GM13977 (cell line): ENCODE measurements at regions not wholly inside any gene's neighbourhood (a gene's known extent, or its start where the extent isn't known, plus 50 kb on each side); places are given as distances from the start of the nearest gene placed in this dataset.

Experiments
- DNase-seq: peaks from one replicate; pipeline ENCODE4 v3.0.0; 2012; ENCODE audit warnings: low spot score
- CTCF ChIP-seq: IDR thresholded peaks from 2 replicates; pipeline ENCODE4 v1.5.1; 2012; ENCODE audit warnings: mild to moderate bottlenecking, control low read depth; ENCODE audit not compliant: insufficient read depth; ENCODE audit errors: extremely low read depth, missing control alignments
- in situ Hi-C: fragments of 300-500 bp; cut with MboI; formaldehyde crosslinking; loops from one replicate; pipeline ENCODE4 v1.12.0; 2022; ENCODE audit warnings: low sequenced_read_pairs, low pct_unique_long_range_greater_than_20kb, mixed read lengths, inconsistent platforms; ENCODE audit not compliant: unreplicated experiment

GRCh38 chr12:89067421-89068187 lies 284.7 kb downstream of the DUSP6 start:
- in situ Hi-C loops = no loop called here
- TF ChIP-seq CTCF = no peak
- DNase-seq = no peak

DNA sequence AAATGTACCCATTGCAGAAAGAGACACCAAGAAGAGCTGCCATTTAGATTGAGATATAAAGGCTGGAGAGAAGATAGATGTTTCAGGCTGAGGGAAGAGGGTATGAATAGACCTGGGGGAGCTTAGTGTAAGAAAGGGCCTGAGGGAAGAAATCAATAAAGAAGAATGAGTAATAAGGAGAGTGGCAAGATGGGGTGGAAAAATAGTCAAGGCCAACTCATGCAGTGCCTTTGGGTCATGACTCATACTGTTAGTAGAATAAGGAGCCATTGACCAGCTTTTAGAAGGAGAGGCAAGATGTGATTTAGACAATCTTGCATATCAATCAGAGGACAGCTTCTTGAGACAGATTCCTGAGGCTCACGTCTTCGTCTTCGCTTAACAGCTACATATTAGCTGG lies 287.5 kb downstream of the DUSP6 start:
- in situ Hi-C loops = no loop called here
- no peak for DNase-seq
- no peak for TF ChIP-seq CTCF

DNA sequence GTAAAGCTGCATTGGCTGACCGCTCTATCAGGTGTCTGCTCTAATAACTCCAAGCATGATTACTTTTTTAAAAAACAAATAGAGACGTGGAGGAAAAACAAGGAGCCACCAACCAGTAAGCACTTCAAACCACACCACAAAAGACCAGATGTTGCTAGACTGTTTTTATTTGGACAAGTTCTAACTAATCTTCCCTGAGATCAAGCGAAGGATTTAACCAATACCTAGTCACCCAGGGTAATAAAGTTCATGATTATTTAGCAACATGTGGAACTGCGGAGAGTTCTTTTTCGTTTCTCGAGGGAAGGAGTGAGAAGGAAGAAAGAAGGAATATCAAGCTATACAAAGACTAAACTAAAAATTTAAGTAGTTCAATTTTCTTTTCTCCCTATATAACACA lies 288.1 kb downstream of the DUSP6 start:
- DNase-seq = no peak
- no peak for TF ChIP-seq CTCF
- in situ Hi-C loops = no loop called here

DNA sequence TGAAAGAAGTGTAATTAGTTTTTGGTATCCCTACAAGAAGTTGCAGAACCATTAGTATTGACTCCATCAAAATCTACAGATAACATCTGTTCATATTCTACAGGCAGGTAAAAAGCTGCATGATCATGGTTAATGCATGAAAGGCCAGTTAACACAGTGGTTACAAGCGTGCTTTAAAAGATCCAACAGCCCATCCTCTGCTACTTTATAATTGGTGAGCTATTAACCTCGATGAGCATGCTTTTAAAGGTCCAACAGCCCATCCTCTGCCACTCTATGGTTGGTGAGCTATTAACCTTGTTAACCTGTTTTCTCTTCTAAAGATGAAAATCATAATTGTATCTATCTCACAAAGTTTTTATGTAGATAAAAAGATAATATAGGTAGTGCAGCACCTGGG lies 289.3 kb downstream of the DUSP6 start:
- no peak for TF ChIP-seq CTCF
- DNase-seq = no peak
- in situ Hi-C loops = no loop called here

GRCh38 chr12:89059721-89060541 lies 292.4 kb downstream of the DUSP6 start:
- in situ Hi-C loops = loop anchor here (10.0 kb wide), 1 partner anchor 405 kb away; no protein-coding TSS in a partner anchor
- TF ChIP-seq CTCF = no peak
- no peak for DNase-seq

- DNase-seq = no peak
- no peak for TF ChIP-seq CTCF
- in situ Hi-C loops = loop anchor here (10.0 kb wide), 1 partner anchor 406 kb away; no protein-coding TSS in a partner anchor
Measured at GRCh38 chr12:89059056-89059455, 293.2 kb downstream of the DUSP6 start.
